Stomach (tissue), 8 donors: ENCODE measurements at regions not wholly inside any gene's neighbourhood (a gene's known extent, or its start where the extent isn't known, plus 50 kb on each side); places are given as distances from the start of the nearest gene placed in this dataset.

ENCODE experiments used
- DNase-seq, 2 donors: peaks; one replicate each; pipeline versions ENCODE4 v3.0.0 to v3.0.0-alpha.2; 2013 to 2019
- H3K27ac ChIP-seq, 5 donors: fragments of 200-600 bp in 4 of 5; sonication (generic) in 4 of 5; one replicate each; pipeline ENCODE4 v1.5.1; 2013 to 2019; ENCODE audit warnings: mild to moderate bottlenecking in 1 of 5, moderate library complexity in 1 of 5
- H3K27me3 ChIP-seq, 3 donors: fragments of 200-600 bp; sonication (generic); one replicate each; pipeline ENCODE4 v1.5.1; 2017 to 2019; ENCODE audit warnings: mixed run types in 1 of 3
- H3K36me3 ChIP-seq, 4 donors: fragments of 200-600 bp; sonication (generic); 1 replicate in 3 of 4; 2 replicates in 1 of 4; pipeline ENCODE4 v1.5.1; 2016 to 2019
- H3K4me1 ChIP-seq, 4 donors: fragments of 200-600 bp; sonication (generic); one replicate each; pipeline ENCODE4 v1.5.1; 2016 to 2019
- H3K4me3 ChIP-seq, 4 donors: fragments of 200-600 bp; sonication (generic) in 3 of 4; one replicate each; pipeline ENCODE4 v1.5.1; 2016 to 2019; ENCODE audit warnings: mild to moderate bottlenecking in 1 of 4
- H3K9me3 ChIP-seq, 4 donors: fragments of 200-600 bp; sonication (generic); one replicate each; pipeline ENCODE4 v1.5.1; 2016 to 2019
- EP300 ChIP-seq: sonication (generic); formaldehyde crosslinking; IDR thresholded peaks from one replicate; pipeline ENCODE4 v1.6.1; 2017; ENCODE audit warnings: antibody characterized with exemption
- POLR2A ChIP-seq, 4 donors: fragments of 450-650 bp; IDR thresholded peaks; one replicate each; pipeline ENCODE4 v1.6.1; 2016; ENCODE audit warnings: antibody characterized with exemption in 4 of 4, control low read depth in 2 of 4, mild to moderate bottlenecking in 1 of 4, moderate library complexity in 1 of 4
- POLR2AphosphoS5 ChIP-seq, 3 donors: sonication (generic); formaldehyde crosslinking; IDR thresholded peaks; one replicate each; pipeline ENCODE4 v1.6.1; 2016; ENCODE audit warnings: antibody characterized with exemption in 3 of 3
- WGBS, 5 donors: extraction: QIAGEN DNeasy Blood & Tissue Kit in 3 of 5; methylation state at CpG; one replicate each; pipeline versions ENCODE4 v1.1.5 to v1.1.7; 2013 to 2018; 5-methylcytosine and 5-hydroxymethylcytosine counted together
- intact Hi-C: fragments of 100-400 bp; cut with DNase I; formaldehyde crosslinking; loops from one replicate; pipeline ENCODE4 v1.15.1; 2023; ENCODE audit warnings: low total_unique reads
- TF ChIP-seq, protein P1 (sequence below), 7 experiments: fragments of 450-650 bp in 4 of 7; fragments of 200-600 bp in 3 of 7; sonication (generic) in 3 of 7; IDR thresholded peaks; one replicate each; pipeline ENCODE4 v1.5.1; 2016 to 2019; ENCODE audit warnings: antibody characterized with exemption in 7 of 7, control low read depth in 2 of 7, mild to moderate bottlenecking in 1 of 7
- donor health status: healthy with polysubstance abuse.
- donor health status: Bipolar disorder and iron deficiency.
- donor health status: healthy.

DNA sequence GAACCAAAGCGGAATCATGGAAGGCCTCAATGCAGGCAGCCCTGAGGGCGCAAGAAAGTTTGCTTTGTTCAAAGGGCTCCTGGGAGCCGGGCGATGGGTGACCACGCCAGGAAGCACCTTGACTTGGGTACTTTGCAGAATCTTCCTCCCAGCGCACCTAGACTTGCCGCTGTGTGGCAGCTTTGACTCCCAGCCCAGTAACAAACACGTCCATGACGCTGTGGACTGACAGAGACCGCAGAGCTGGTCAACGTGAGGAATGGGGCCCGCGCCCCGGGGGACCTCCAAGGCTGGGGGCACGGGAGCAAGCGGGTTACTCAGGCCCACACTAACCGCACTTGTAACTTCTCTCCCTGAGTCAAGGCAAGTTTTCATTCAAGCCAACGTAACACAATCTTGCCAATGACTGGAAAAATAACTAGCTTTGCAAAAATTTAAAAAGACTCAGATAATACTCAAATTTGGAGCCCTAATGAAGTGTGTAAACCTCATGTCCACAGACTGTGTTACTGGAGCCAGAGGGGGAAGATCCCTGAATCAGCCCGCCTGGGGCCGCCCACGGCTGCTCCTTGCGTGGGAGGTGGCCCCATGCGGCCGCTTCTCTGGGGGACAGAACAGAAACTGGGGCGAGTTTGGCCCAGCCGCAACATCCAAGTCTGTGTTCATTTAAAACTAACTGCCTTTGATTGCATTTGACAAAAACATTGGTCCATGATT lies 130.8 kb downstream of the DNAJB6 start:
- Histone ChIP-seq H3K27ac (no peak overlapping the region), H3K36me3 (no peaks in the 10 kb centered on the region), H3K27me3 (peaks cover 0 to 66% (median 17%) of the 10 kb centered on the region in 3 donors), H3K4me3 (no peak overlapping the region), H3K4me1 (peaks cover 0 to 3% (median 0%) of the 10 kb centered on the region in 4 donors), H3K9me3 (peaks cover 0 to 12% (median 10%) of the 10 kb centered on the region in 4 donors)
- intact Hi-C loops, result no loop called here
- DNase-seq, result peak in 1 of 2 donors; percentile 17
- TF ChIP-seq POLR2A (IDR thresholded peaks at IDR 0.05), result no peak
- no peak for TF ChIP-seq POLR2AphosphoS5 (IDR thresholded peaks at IDR 0.05)
- TF ChIP-seq, protein P1, sequence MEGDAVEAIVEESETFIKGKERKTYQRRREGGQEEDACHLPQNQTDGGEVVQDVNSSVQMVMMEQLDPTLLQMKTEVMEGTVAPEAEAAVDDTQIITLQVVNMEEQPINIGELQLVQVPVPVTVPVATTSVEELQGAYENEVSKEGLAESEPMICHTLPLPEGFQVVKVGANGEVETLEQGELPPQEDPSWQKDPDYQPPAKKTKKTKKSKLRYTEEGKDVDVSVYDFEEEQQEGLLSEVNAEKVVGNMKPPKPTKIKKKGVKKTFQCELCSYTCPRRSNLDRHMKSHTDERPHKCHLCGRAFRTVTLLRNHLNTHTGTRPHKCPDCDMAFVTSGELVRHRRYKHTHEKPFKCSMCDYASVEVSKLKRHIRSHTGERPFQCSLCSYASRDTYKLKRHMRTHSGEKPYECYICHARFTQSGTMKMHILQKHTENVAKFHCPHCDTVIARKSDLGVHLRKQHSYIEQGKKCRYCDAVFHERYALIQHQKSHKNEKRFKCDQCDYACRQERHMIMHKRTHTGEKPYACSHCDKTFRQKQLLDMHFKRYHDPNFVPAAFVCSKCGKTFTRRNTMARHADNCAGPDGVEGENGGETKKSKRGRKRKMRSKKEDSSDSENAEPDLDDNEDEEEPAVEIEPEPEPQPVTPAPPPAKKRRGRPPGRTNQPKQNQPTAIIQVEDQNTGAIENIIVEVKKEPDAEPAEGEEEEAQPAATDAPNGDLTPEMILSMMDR (IDR thresholded peaks at IDR 0.05), result no peak
- no peak for TF ChIP-seq EP300
- 80 to 93% (median 87%) methylated on average over 21 to 26 of the region's 26 CpGs for WGBS, 5 donors

DNA sequence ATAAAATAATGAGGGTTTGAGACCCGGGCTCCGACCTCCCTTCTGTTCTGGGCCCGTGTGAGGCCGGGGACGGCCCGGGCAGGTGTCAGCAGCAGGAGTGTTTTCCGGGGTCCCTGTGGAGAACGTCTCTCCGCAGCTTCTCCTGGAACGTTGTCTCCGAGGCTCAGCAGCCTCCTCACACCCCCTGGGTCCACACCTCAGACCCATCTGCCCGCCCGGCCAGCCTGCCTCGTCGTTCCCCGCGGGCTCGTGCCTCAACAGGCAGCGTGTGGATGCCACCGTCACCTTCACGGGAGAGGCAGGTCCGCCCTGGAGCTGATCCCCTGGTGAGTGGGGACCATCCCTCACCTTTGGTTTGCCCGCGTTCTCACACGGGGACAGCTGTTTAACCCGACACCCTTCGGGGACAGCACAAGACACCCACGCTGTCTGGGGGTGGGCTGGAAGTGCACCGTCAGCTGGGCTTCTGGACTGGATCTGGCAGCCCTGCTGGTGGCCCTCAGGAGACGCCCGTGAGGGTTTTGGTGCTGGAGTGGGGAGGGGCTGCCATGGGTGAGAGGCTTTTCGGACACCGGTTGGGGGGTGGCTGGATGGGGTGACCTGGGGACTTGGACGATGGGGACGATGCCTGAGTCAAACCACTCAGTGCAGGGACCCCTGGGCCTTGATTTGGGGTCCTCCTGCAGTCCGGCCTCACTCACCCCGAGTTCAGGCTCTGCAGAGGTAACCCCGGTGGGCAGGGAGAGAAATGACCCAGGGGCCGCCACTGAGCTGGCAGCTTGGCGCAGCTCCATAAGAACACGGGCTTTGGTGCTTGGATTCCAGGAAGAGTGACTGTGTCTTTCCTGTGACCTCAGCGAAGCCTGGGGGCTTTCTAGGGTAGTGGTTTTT lies 131.7 kb downstream of the DNAJB6 start:
- Histone ChIP-seq H3K4me1 (peaks cover 0 to 3% (median 0%) of the 10 kb centered on the region in 4 donors), H3K27ac (no peak overlapping the region), H3K4me3 (no peak overlapping the region), H3K27me3 (peaks cover 0 to 58% (median 17%) of the 10 kb centered on the region in 3 donors), H3K9me3 (peaks cover 0 to 21% (median 18%) of the 10 kb centered on the region in 4 donors), H3K36me3 (no peaks in the 10 kb centered on the region)
- DNase-seq, result peak in 1 of 2 donors; percentile 22
- intact Hi-C loops, result no loop called here
- WGBS, 5 donors, result 75 to 86% (median 82%) methylated on average over 28 to 42 of the region's 42 CpGs
- TF ChIP-seq POLR2A (IDR thresholded peaks at IDR 0.05) (no peak), POLR2AphosphoS5 (IDR thresholded peaks at IDR 0.05) (no peak), EP300 (no peak)
- TF ChIP-seq, protein P1 (IDR thresholded peaks at IDR 0.05), result no peak

DNA sequence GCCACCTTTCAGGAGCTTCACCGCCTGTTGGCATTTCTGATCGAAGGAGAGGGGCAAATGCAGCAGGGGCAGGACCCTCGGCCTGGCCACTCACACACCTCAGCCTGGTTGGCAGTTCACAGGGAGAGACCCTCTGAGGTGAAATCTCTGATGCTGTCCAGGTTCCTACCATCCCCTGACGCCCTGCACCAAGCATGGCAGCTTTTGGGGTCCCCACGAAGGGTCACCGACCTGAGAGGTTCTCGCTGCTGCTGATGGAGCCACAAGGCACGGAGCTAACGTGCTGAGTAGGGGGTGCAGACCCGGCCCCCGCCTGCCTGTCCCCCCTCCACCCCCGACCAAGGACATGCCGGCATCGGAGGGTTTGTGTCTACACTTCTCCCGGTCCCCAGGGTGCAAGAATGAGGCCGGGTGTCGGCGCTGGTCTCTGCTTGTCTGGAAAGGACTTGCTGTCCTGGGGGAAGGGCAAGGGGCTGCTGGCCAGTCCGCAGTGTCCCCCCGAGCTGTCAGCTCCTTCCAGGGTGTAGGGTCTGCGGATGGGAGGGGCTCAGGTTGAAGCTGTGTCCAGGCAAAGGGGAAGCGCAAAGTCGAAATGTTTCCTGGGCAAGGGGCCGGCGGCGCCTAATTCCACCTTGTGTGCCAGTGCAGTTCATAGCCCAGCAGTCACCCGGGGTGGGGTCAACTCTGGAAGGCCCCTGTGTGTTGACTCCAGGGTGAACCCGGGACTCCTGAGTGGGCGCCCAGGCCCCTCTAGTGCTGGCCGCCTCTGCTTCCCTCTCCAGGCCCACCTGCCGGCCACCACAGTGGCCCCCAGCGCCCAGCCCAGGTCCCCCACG lies 132.6 kb downstream of the DNAJB6 start:
- 78 to 91% (median 85%) methylated on average over 27 to 33 of the region's 33 CpGs for WGBS, 5 donors
- Histone ChIP-seq H3K4me3 (no peak overlapping the region), H3K36me3 (no peaks in the 10 kb centered on the region), H3K9me3 (peaks cover 0 to 28% (median 23%) of the 10 kb centered on the region in 4 donors), H3K27me3 (peaks cover 0 to 50% (median 17%) of the 10 kb centered on the region in 3 donors), H3K27ac (no peak overlapping the region), H3K4me1 (peaks cover 0 to 3% (median 0%) of the 10 kb centered on the region in 4 donors)
- DNase-seq, result peak in 1 of 2 donors; percentile 21
- intact Hi-C loops, result no loop called here
- no peak for TF ChIP-seq POLR2A (IDR thresholded peaks at IDR 0.05)
- TF ChIP-seq EP300, result no peak
- TF ChIP-seq, protein P1 (IDR thresholded peaks at IDR 0.05), result no peak
- TF ChIP-seq POLR2AphosphoS5 (IDR thresholded peaks at IDR 0.05), result no peak

DNA sequence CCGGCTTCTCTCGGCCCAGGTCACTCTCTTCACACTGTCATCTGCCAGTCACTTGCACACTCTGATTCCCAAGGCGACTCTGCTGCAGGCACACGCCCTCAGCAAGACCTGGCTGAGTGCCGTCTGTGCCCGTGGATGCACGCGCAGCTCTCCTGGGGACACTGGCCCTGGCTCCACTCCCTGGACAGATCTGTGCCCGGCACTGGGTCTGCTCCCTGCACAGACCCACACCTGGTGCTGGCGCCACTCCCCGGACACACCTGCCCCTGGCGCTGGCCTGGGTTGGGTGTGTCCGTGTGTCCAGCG lies 133.2 kb downstream of the DNAJB6 start:
- Histone ChIP-seq H3K36me3 (no peaks in the 10 kb centered on the region), H3K4me1 (peaks cover 0 to 3% (median 0%) of the 10 kb centered on the region in 4 donors), H3K27ac (no peak overlapping the region), H3K27me3 (peaks cover 0 to 44% (median 11%) of the 10 kb centered on the region in 3 donors), H3K4me3 (no peak overlapping the region), H3K9me3 (peaks cover 0 to 30% (median 25%) of the 10 kb centered on the region in 4 donors)
- 90 to 97% (median 92%) methylated on average over 10 to 14 of the region's 14 CpGs for WGBS, 5 donors
- peak in 1 of 2 donors; percentile 19 for DNase-seq
- TF ChIP-seq POLR2A (IDR thresholded peaks at IDR 0.05) (no peak), EP300 (no peak), POLR2AphosphoS5 (IDR thresholded peaks at IDR 0.05) (no peak)
- TF ChIP-seq, protein P1 (IDR thresholded peaks at IDR 0.05), result no peak
- intact Hi-C loops, result no loop called here
